ENCODE measurements at regions not wholly inside any gene's neighbourhood (a gene's known extent, or its start where the extent isn't known, plus 50 kb on each side); places are given as distances from the start of the nearest gene placed in this dataset.
"Not testable (repeated sequence)": the region's sequence is repeated elsewhere in the genome, so short reads cannot be mapped to it uniquely, and the experiment has no call there.

DNA sequence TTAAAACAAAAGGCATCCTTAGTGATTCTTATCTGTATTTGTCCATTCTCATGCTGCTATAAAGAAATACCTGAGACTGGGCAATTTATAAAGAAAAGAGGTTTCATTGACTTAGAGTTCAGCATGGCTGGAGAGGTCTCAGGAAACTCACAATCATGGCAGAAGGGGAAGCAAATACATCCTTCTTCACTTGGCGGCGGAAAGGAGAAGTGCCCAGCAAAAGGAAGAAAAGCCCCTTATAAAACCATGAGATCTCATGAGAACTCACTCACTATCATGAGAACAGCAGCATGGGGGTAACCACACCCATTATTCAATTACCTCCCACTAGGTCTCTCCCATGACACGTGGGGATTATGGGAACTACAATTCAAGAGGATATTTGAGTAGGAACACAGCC lies 271.1 kb upstream of the PRKD1 start:
- peaks cover 16% of the 10 kb centered on the region; the same call in 1 of the 2 replicates for H3K4me1 ChIP-seq (ENCODE audit: insufficient read depth, low read length)
- H3K9ac ChIP-seq (ENCODE audit: low read depth, low read length); H3K27me3 ChIP-seq (ENCODE audit: insufficient read depth, low read length); H3K9me3 ChIP-seq (ENCODE audit: insufficient read depth, low read depth, low read length); H3K4me3 ChIP-seq (ENCODE audit: low read length); H3K36me3 ChIP-seq (ENCODE audit: insufficient read depth, low read depth, low read length); H3K27ac ChIP-seq (ENCODE audit: low read length): not testable (repeated sequence)

DNA sequence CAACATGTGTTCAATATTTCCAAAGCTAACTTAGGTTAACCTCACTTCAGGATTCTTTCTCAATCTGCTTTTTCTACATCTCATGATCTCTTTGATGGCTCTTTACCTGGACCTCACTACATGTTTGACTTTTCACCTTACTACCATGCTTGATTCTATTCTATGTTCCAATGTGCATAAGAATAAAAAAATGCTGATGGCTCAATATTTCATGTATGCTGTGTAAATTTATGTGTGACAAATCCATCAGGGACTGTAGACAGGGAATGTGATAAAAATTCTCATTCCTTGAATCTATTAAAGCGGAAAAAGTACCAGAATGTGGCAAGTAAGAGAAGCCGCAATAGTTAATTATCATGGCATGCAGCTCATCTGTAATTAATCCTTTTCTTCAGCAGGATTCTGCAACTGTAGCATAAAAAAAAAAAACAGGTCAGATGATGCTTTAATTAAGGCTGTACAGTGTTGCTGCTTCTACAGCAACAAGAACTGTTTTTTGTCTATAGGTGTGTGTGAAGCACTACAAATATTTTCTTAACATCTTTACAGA lies 276.9 kb upstream of the PRKD1 start:
- H3K27ac ChIP-seq (ENCODE audit: low read length) = no peak overlapping the region
- H3K9me3 ChIP-seq (ENCODE audit: insufficient read depth, low read depth, low read length) = no peaks in the 10 kb centered on the region
- H3K4me1 ChIP-seq (ENCODE audit: insufficient read depth, low read length) = no peaks in the 10 kb centered on the region
- no peaks in the 10 kb centered on the region for H3K36me3 ChIP-seq (ENCODE audit: insufficient read depth, low read depth, low read length)
- H3K4me3 ChIP-seq (ENCODE audit: low read length) = no peak overlapping the region
- no peaks in the 10 kb centered on the region for H3K27me3 ChIP-seq (ENCODE audit: insufficient read depth, low read length)
- H3K9ac ChIP-seq (ENCODE audit: low read depth, low read length) = no peak overlapping the region

GRCh38 chr14:30209136-30209535 lies 281.5 kb upstream of the PRKD1 start:
- Histone ChIP-seq H3K4me3 (ENCODE audit: low read length) (no peak overlapping the region), H3K4me1 (ENCODE audit: insufficient read depth, low read length) (no peaks in the 10 kb centered on the region)

DNA sequence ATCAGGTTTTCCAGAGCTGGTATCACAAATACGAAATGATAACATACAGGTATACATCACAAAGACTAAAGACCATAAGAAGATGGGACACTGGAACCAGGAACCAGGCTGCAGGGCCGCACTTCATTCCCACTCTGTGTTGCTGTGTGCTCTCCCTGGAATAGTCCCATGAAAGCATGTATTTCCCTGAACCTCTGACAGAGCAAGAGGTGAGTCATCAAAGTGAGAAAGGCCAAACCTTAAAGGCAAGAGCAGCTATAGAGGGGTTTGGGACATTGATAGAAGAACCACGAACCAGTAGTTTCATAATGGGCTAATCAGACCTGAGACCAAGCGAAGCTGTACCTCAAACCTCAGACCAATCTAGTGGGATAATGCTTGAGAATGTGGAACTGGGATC lies 283.0 kb upstream of the PRKD1 start:
- H3K36me3 ChIP-seq (ENCODE audit: insufficient read depth, low read depth, low read length) = no peaks in the 10 kb centered on the region
- H3K4me3 ChIP-seq (ENCODE audit: low read length) = no peak overlapping the region
- no peaks in the 10 kb centered on the region for H3K9me3 ChIP-seq (ENCODE audit: insufficient read depth, low read depth, low read length)
- no peaks in the 10 kb centered on the region for H3K4me1 ChIP-seq (ENCODE audit: insufficient read depth, low read length)
- no peaks in the 10 kb centered on the region for H3K27me3 ChIP-seq (ENCODE audit: insufficient read depth, low read length)
- H3K9ac ChIP-seq (ENCODE audit: low read depth, low read length) = no peak overlapping the region
- no peak overlapping the region for H3K27ac ChIP-seq (ENCODE audit: low read length)

More at GRCh38 chr14:30209136-30209535, 281.5 kb upstream of the PRKD1 start:
- Histone ChIP-seq H3K27ac (ENCODE audit: low read length) (no peak overlapping the region), H3K27me3 (ENCODE audit: insufficient read depth, low read length) (no peaks in the 10 kb centered on the region), H3K36me3 (ENCODE audit: insufficient read depth, low read depth, low read length) (no peaks in the 10 kb centered on the region), H3K9me3 (ENCODE audit: insufficient read depth, low read depth, low read length) (no peaks in the 10 kb centered on the region), H3K9ac (ENCODE audit: low read depth, low read length) (no peak overlapping the region)

- no peaks in the 10 kb centered on the region for H3K4me1 ChIP-seq (ENCODE audit: insufficient read depth, low read length)
- H3K4me3 ChIP-seq (ENCODE audit: low read length) = no peak overlapping the region
- no peaks in the 10 kb centered on the region for H3K36me3 ChIP-seq (ENCODE audit: insufficient read depth, low read depth, low read length)
- H3K27me3 ChIP-seq (ENCODE audit: insufficient read depth, low read length) = no peaks in the 10 kb centered on the region
- H3K9me3 ChIP-seq (ENCODE audit: insufficient read depth, low read depth, low read length) = no peaks in the 10 kb centered on the region
- no peak overlapping the region for H3K9ac ChIP-seq (ENCODE audit: low read depth, low read length)
- no peak overlapping the region for H3K27ac ChIP-seq (ENCODE audit: low read length)
These were observed 283.7 kb upstream of the PRKD1 start for GRCh38 chr14:30211326-30211725.

- Histone ChIP-seq H3K36me3 (ENCODE audit: insufficient read depth, low read depth, low read length) (no peaks in the 10 kb centered on the region), H3K9me3 (ENCODE audit: insufficient read depth, low read depth, low read length) (no peaks in the 10 kb centered on the region), H3K27me3 (ENCODE audit: insufficient read depth, low read length) (no peaks in the 10 kb centered on the region), H3K27ac (ENCODE audit: low read length) (no peak overlapping the region), H3K9ac (ENCODE audit: low read depth, low read length) (no peak overlapping the region), H3K4me3 (ENCODE audit: low read length) (no peak overlapping the region), H3K4me1 (ENCODE audit: insufficient read depth, low read length) (no peaks in the 10 kb centered on the region)
These were observed 286.4 kb upstream of the PRKD1 start for GRCh38 chr14:30214014-30214413.

DNA sequence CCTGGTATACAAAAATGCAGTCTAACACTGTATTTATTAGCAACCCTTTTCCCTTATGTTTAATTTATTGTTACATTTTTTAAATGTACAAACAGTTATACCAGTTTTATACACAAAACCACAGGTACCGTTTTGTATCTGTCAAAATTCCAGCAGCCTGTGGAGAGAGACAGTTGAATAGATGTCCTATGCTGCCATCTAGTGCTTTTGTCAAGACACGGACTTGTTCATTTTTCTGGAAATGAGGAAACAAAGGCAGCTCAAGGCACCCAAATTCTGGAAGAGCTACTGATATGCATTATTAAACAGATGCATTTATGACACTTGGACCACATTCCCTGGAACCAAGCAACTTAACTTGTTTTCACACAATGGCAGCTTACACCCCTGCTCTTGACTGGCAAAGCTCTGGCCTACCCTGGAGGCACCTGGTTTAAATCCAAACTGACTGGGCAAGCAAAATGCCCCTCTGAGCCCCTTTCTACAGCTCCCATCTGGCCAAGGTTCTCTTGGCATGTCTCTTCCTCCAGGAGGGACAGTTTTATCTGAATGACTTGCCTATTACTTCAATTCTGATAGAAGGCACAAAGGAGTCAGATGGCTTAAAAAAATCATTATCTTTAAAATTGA lies 286.9 kb upstream of the PRKD1 start:
- Histone ChIP-seq H3K4me3 (ENCODE audit: low read length) (no peak overlapping the region), H3K27ac (ENCODE audit: low read length) (no peak overlapping the region), H3K9me3 (ENCODE audit: insufficient read depth, low read depth, low read length) (no peaks in the 10 kb centered on the region), H3K27me3 (ENCODE audit: insufficient read depth, low read length) (no peaks in the 10 kb centered on the region), H3K9ac (ENCODE audit: low read depth, low read length) (no peak overlapping the region), H3K36me3 (ENCODE audit: insufficient read depth, low read depth, low read length) (no peaks in the 10 kb centered on the region), H3K4me1 (ENCODE audit: insufficient read depth, low read length) (no peaks in the 10 kb centered on the region)

GRCh38 chr14:30218907-30219306 lies 291.3 kb upstream of the PRKD1 start:
- Histone ChIP-seq H3K9ac (ENCODE audit: low read depth, low read length) (no peak overlapping the region), H3K27ac (ENCODE audit: low read length) (no peak overlapping the region), H3K27me3 (ENCODE audit: insufficient read depth, low read length) (no peaks in the 10 kb centered on the region), H3K4me3 (ENCODE audit: low read length) (no peak overlapping the region), H3K9me3 (ENCODE audit: insufficient read depth, low read depth, low read length) (no peaks in the 10 kb centered on the region), H3K36me3 (ENCODE audit: insufficient read depth, low read depth, low read length) (no peaks in the 10 kb centered on the region), H3K4me1 (ENCODE audit: insufficient read depth, low read length) (no peaks in the 10 kb centered on the region)

GRCh38 chr14:30221546-30221945 lies 293.9 kb upstream of the PRKD1 start:
- Histone ChIP-seq H3K9ac (ENCODE audit: low read depth, low read length) (no peak overlapping the region), H3K27ac (ENCODE audit: low read length) (no peak overlapping the region), H3K27me3 (ENCODE audit: insufficient read depth, low read length) (no peaks in the 10 kb centered on the region), H3K9me3 (ENCODE audit: insufficient read depth, low read depth, low read length) (no peaks in the 10 kb centered on the region), H3K4me1 (ENCODE audit: insufficient read depth, low read length) (no peaks in the 10 kb centered on the region), H3K4me3 (ENCODE audit: low read length) (no peak overlapping the region), H3K36me3 (ENCODE audit: insufficient read depth, low read depth, low read length) (no peaks in the 10 kb centered on the region)

DNA sequence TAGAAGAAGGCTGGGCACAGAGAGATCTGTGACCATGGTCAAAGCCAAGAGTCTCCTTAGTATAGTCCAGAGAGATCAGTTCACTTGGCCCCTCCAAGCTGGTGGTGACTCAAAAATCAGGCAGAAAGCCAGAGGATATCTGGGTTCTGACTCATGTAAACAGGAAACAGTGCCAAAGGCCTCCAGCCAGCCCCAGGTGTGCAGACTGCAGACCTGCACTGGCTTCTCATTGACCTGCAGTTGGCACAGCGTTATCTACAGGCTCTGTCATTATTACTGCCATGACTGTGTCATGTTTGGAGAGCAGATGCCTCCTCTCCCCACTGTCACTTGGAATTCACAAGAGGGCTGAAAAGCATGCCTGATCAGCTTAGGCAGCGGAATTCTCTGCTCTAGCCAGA lies 295.7 kb upstream of the PRKD1 start:
- no peak overlapping the region for H3K4me3 ChIP-seq (ENCODE audit: low read length)
- no peak overlapping the region for H3K27ac ChIP-seq (ENCODE audit: low read length)
- H3K9ac ChIP-seq (ENCODE audit: low read depth, low read length) = no peak overlapping the region
- H3K27me3 ChIP-seq (ENCODE audit: insufficient read depth, low read length) = no peaks in the 10 kb centered on the region
- H3K9me3 ChIP-seq (ENCODE audit: insufficient read depth, low read depth, low read length) = no peaks in the 10 kb centered on the region
- no peaks in the 10 kb centered on the region for H3K36me3 ChIP-seq (ENCODE audit: insufficient read depth, low read depth, low read length)
- H3K4me1 ChIP-seq (ENCODE audit: insufficient read depth, low read length) = no peaks in the 10 kb centered on the region

DNA sequence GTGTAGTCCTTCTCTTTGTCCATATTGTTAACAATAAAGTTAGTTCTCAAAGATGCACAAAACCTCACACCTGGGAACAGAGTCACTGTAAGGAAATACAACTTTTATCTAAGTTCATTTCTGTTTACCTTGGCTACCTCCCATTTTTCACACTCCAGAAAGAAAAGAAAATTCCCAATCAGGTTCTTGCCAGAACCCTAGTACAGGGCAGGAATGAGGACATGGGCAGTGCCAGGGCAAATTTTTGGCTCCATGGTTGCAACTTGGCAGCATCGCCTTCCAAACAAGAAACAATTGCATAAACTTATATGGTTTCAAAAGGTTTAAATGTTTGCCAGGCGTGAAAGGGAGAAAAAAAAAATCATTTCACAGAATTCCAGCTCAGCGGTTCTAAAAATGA lies 296.3 kb upstream of the PRKD1 start:
- Histone ChIP-seq H3K9ac (ENCODE audit: low read depth, low read length) (no peak overlapping the region), H3K4me3 (ENCODE audit: low read length) (no peak overlapping the region), H3K27me3 (ENCODE audit: insufficient read depth, low read length) (no peaks in the 10 kb centered on the region), H3K4me1 (ENCODE audit: insufficient read depth, low read length) (no peaks in the 10 kb centered on the region), H3K36me3 (ENCODE audit: insufficient read depth, low read depth, low read length) (no peaks in the 10 kb centered on the region), H3K9me3 (ENCODE audit: insufficient read depth, low read depth, low read length) (no peaks in the 10 kb centered on the region), H3K27ac (ENCODE audit: low read length) (no peak overlapping the region)

- Histone ChIP-seq H3K4me3 (ENCODE audit: low read length) (no peak overlapping the region), H3K36me3 (ENCODE audit: insufficient read depth, low read depth, low read length) (no peaks in the 10 kb centered on the region), H3K27me3 (ENCODE audit: insufficient read depth, low read length) (no peaks in the 10 kb centered on the region), H3K9me3 (ENCODE audit: insufficient read depth, low read depth, low read length) (no peaks in the 10 kb centered on the region), H3K4me1 (ENCODE audit: insufficient read depth, low read length) (no peaks in the 10 kb centered on the region), H3K27ac (ENCODE audit: low read length) (no peak overlapping the region), H3K9ac (ENCODE audit: low read depth, low read length) (no peak overlapping the region)
These were observed 297.5 kb upstream of the PRKD1 start for GRCh38 chr14:30225176-30225575.

All from iPS-20b (cell line).